RKO (cell line): ENCODE measurements at regions not wholly inside any gene's neighbourhood (a gene's known extent, or its start where the extent isn't known, plus 50 kb on each side); places are given as distances from the start of the nearest gene placed in this dataset.

Experiments
- DNase-seq: peaks from one replicate; pipeline ENCODE4 v3.0.0-alpha.2; 2016; ENCODE audit warnings: low spot score

GRCh38 chr16:63100082-63100481 is 1063.8 kb upstream of the CDH8 start:
- DNase-seq = no peak

DNA sequence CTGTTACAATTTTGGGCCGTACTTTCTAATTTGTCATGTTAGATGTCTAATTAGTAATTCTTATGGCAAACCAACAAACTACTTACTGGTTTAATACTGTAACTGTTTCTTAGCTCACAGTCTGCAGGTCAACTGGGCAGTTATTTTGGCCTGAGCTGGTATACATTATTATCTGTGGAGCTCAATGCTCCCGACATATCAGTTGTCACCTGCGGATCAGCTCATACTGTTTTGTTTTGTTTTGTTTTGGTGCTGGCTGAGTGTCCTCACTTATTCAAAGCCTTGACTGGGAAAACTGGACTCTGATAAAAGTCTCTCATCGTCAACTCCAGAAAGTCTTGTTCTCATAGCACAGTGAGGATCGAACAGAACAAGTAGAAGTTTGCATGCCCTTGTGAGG is 1060.6 kb upstream of the CDH8 start:
- no peak for DNase-seq

DNA sequence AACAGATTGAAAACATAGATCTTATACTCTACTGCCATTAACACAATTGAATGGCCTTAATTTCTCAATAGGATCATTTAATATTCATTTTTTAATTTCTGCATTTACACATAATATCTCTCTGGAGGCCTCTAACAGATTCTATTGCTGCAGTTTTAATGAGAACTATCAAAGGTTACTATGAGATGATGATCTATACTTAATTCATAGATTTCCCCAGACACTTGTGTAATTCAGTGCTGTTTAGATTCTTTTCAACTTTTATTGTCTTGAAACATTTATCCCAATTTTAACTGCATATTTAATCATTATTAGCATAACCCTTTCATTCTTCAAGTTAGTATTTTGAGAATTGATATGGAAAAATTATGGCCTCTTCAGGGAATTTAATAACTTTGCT is 1056.5 kb upstream of the CDH8 start:
- no peak for DNase-seq

GRCh38 chr16:63082101-63082500 is 1045.9 kb upstream of the CDH8 start:
- DNase-seq = no peak

GRCh38 chr16:63080746-63081145 is 1044.5 kb upstream of the CDH8 start:
- no peak for DNase-seq

DNA sequence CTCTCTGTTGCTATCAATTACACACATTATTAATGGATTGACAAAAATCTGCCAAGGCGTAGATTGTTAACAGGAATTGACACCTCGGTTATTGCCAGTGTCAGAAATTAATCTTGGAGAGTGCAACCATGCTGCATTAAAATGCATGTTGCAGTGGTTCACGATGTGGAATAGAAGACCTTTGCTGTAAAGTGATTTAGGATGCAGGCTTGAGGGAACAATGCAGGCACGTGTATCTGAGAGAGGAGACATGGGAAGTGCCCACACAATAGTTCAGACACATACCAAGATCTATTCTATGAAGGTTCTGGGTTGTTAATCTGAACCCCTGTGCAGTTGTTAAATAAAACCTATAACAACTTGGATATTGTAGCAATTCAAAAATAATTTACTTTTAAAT is 1032.8 kb upstream of the CDH8 start:
- DNase-seq = no peak

- no peak for DNase-seq
These were observed 1030.9 kb upstream of the CDH8 start for GRCh38 chr16:63067141-63067540.

- no peak for DNase-seq
These were observed 1030.3 kb upstream of the CDH8 start for GRCh38 chr16:63066552-63066951.

- DNase-seq = no peak
These were observed 1025.1 kb upstream of the CDH8 start for GRCh38 chr16:63061319-63061718.

- DNase-seq = no peak
These were observed 1023.4 kb upstream of the CDH8 start for GRCh38 chr16:63059676-63060075.

DNA sequence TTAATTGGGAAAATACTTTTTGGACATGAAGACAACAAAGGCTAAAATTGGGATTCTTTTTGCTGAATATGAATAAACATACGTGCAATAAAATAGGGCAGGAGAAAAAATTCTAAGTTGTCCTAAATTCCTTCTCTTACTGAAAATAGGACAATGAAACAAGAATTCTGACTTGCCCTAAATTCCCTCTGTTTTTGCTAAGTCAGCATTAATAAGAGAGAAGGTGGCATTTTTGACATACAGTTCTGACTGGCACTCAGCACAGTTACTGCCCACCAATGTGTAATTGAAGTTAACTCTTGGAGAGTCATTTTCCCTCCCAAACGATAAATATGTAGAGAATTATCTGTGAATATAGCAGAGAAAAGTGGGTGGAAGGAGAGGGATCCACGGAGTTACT is 1021.1 kb upstream of the CDH8 start:
- DNase-seq = no peak

DNA sequence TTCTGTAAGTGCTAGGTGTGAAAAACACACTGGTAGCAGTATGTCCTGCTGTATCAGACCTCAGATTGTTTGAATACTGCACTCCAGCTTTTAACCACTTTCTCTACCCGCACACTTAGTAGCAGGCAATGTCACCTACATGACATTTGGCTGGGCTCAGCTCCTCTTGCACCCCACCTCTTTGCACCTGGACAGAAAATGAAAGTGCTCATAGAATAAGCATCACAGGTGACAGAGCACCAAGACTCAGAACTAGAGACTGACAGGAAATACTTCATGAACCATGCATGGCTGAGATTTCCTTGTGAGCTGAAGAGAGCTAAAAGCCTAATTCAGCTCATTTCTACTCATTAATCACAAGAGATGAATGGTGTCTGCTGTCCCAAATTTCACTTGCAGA is 1014.2 kb upstream of the CDH8 start:
- no peak for DNase-seq

DNA sequence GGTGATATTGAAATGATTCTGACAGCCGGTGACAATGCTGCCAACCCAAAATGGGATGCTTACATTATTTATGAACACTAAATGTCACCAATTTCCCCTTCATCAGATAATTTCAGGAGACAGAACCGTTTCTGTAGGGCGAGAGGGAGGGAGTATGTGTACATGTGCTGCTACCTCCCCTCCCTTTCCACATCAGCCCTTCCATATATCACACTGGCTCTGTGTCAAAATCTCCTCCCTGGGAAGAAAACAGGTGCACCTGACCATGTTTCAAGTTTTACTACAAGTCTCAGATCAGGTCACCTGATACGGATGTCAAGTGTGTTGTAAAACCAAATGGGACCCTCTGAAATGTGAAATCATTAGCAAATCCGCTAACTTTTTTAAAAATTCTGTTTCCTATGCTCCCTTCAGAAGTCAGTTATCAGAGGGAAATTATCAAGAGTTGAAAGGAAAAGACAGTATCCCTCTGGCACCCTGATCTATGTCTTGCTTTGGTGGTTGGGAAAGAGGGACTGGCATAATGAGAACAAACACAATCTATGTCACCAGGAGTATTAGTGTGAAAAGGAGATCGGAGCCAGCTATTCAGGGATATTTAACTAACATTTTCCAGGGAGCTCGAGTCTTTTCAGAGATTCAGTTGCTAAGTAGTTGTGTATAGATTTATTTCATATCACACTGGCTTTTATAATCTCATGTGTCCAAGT is 1002.3 kb upstream of the CDH8 start:
- DNase-seq = no peak

DNA sequence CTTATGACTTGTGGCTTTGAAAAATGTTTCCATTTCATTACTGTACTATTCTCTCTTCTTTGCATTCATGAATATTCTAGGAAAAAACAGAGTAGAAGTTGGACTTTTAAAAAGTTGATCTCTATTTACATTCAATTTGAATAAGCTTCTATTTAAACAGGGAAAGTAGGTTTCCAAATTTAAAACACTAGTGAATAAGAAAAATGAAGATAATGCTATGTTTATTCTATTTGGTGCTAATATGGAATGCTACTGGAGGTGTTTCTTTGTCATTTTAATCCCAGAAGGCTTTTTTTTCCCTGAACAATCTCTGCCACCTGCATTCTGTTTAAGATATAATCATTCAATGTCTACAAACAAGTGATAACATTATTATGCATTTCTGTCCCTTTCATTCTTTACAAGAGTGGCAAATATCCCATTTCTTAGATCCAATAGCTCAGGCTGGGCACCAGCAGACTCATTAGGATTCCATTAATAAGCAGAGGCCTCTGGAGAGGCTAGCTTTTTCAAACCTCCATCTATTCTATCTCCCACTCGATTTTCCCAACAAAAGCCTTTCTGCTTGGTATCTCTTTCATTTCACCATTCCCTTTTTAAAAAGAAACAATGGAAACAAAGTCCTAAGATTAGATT is 1001.6 kb upstream of the CDH8 start:
- DNase-seq = no peak

DNA sequence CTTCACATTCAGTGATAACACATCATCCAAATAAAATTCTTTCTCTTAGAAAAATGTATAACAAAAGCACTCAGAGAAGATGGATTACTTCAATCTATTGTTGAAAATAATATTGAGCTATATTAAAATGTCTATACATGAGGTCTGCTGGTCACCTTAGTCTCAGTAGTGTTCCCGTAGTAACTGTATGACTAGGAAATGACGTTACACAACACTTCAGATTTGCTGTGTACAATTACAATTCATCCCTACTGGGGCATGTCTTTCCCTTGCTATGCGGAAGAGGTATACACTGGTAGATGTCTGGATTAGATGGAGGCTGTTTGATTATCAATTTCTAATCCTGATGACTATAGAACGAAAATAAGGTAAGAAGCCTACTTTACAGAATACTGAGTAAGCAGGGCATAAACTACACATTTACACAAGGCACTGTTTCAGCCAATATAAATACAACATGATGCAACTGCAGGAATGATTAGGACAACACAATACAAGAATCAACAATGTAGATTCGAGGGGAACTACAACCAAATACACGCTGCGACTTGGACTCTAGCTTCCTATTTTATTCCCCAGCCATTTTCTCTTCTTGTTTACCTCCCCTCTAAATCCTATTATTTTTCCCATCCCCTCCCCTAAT is 982.5 kb upstream of the CDH8 start:
- DNase-seq = no peak

DNA sequence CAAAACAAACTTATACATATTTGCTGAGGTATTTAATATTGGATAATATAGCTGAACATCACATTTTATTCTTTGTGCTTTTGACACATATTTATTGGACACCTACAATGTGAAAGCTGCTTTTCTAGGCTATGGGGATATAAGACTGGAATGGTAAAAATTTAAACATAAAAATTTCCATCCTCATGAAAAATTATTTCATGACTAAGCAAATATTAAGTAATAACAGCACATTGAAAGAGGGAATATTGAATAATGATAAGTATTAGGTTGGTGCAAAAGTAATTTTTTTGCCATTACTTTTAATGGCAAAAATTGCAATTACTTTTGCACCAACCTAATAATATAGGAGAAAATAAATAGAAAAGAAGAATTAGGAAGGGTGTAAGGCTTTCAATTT is 972.5 kb upstream of the CDH8 start:
- DNase-seq = no peak

- DNase-seq = no peak
These were observed 969.1 kb upstream of the CDH8 start for GRCh38 chr16:63005356-63005755.

- DNase-seq = no peak
These were observed 953.2 kb upstream of the CDH8 start for GRCh38 chr16:62989480-62989879.

DNA sequence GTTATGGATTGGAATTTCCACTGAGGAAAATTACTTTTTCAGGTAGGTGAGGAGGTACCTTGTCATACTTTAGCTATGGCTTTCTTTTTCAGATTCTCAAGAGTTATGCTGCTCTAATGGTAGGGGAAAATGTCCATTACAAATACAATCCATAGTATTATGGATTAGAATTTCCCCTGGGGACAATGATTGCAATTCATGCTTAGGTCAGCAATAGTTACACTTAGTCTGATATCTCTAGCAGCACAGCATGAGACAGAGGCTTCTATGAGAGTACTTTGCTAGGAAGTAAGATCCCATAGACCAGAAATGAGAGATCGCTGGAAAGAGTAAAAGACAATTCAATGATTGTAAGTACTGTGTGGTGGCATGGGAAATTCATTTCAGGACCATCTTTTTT is 949.5 kb upstream of the CDH8 start:
- no peak for DNase-seq

GRCh38 chr16:62978451-62978850 is 942.2 kb upstream of the CDH8 start:
- DNase-seq = no peak

DNA sequence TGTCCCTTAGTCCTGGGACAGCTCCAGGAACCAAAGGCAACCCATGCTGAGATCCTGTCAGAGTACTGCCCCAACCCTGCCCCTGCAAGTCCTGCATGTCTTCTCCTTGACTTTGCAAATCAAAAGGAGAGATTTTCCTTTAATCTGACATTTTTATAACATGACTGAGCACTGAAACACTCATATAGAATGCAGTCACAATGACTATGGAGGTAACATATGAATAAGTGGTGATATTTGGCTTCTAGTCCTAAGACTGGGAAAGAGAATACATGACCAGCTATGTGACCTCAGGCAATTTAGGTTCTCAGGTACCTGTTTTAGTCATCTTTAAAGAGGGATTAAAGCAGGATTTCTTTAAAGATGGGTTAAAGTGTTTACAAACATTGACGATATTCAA is 941.6 kb upstream of the CDH8 start:
- no peak for DNase-seq

- no peak for DNase-seq
These were observed 938.2 kb upstream of the CDH8 start for GRCh38 chr16:62974424-62974823.

GRCh38 chr16:62970851-62971250 is 934.6 kb upstream of the CDH8 start:
- no peak for DNase-seq
